ENCODE measurements at regions not wholly inside any gene's neighbourhood (a gene's known extent, or its start where the extent isn't known, plus 50 kb on each side); places are given as distances from the start of the nearest gene placed in this dataset.

GRCh38 chr1:185427264-185427663 is 110.2 kb upstream of the IVNS1ABP start:
- TF ChIP-seq CTCF (IDR thresholded peaks at IDR 0.05; ENCODE audit: insufficient read depth, low read length, poor library complexity, severe bottlenecking), result no peak
- TF ChIP-seq EZH2phosphoT487 (conservative IDR thresholded peaks at IDR 0.05; ENCODE audit: low read length), result no peak

Measured in SU-DHL-6 (cell line).